ENCODE measurements at regions not wholly inside any gene's neighbourhood (a gene's known extent, or its start where the extent isn't known, plus 50 kb on each side); places are given as distances from the start of the nearest gene placed in this dataset.

- 6% methylated on average over 6 of the region's 6 CpGs for WGBS (ENCODE audit: low lambda C conversion rate)
- no TSS peak for BruUV-seq (replicated peaks)
- Histone ChIP-seq H3K4me2 (ENCODE audit: low read depth, low read length) (no peak overlapping the region), H4K20me1 (ENCODE audit: insufficient read depth, low read length) (no peaks in the 10 kb centered on the region), H3K79me2 (ENCODE audit: insufficient read depth, low read length) (no peaks in the 10 kb centered on the region), H3K9ac (ENCODE audit: insufficient read depth, low read depth, low read length) (no peak overlapping the region), H3K36me3 (replicated peaks in 1 of 2; ENCODE audit: control insufficient read depth in 1 of 2, insufficient read depth in 2 of 2, low read length in 2 of 2) (no peaks in the 10 kb centered on the region), H3K27ac (ENCODE audit: extremely low read length, insufficient read depth, low read length) (no peak overlapping the region), H2AFZ (ENCODE audit: low read length) (no peak overlapping the region), H3K4me1 (ENCODE audit: insufficient read depth, low read length) (no peaks in the 10 kb centered on the region), H3K4me3 (replicated peaks in 1 of 3; ENCODE audit: insufficient read depth in 1 of 3, low read depth in 2 of 3, low read length in 3 of 3) (no peak overlapping the region), H3K9me3 (ENCODE audit: low read length) (peaks cover 95% of the 10 kb centered on the region), H3K27me3 (ENCODE audit: control insufficient read depth in 1 of 2, insufficient read depth in 2 of 2, low read length in 2 of 2) (no peaks in the 10 kb centered on the region)
- ChIA-PET POLR2A (no interaction called here), CTCF (ENCODE audit: low intra/inter-chr PET ratio, low total read pairs) (no interaction called here)
- TF ChIP-seq U2AF2 (IDR thresholded peaks at IDR 0.05; ENCODE audit: low read depth, low read length) = no peak
- no peak for TF ChIP-seq SMYD3 (CRISPR knock-in tag; IDR thresholded peaks at IDR 0.05)
- no peak for TF ChIP-seq ATF5 (CRISPR knock-in tag; IDR thresholded peaks at IDR 0.05; ENCODE audit: low read depth)
- no peak for TF ChIP-seq KAT7 (CRISPR knock-in tag; IDR thresholded peaks at IDR 0.05; ENCODE audit: borderline replicate concordance)
- no peak for TF ChIP-seq ZSCAN5A (CRISPR knock-in tag; IDR thresholded peaks at IDR 0.05; ENCODE audit: borderline replicate concordance)
- in situ Hi-C loops (cut with HindIII; ENCODE audit: extremely low pct_ligation_motif_present, low pct_unique_long_range_greater_than_20kb) = no loop called here
- intact Hi-C loops (cut with micrococcal nuclease; ENCODE audit: unreplicated experiment) = no loop called here
- no peak for ATAC-seq
- no peak for FAIRE-seq
- no peak for DNase-seq (ENCODE audit: low spot score)
Observed at GRCh38 chr4:19379191-19379708, 872.5 kb upstream of the SLIT2 start.

- no peaks in the 10 kb centered on the region for H3K4me1 ChIP-seq (ENCODE audit: insufficient read depth, low read length)
- ATAC-seq = no peak
- no peak overlapping the region for H2AFZ ChIP-seq (ENCODE audit: low read length)
- peaks cover 89% of the 10 kb centered on the region for H3K9me3 ChIP-seq (ENCODE audit: low read length)
- no peak overlapping the region for H3K9ac ChIP-seq (ENCODE audit: insufficient read depth, low read depth, low read length)
- TF ChIP-seq YY1 (IDR thresholded peaks at IDR 0.05; ENCODE audit: insufficient read depth, insufficient replicate concordance, low read depth, low read length) (no peak), NFAT5 (CRISPR knock-in tag; IDR thresholded peaks at IDR 0.05) (no peak)
- TF ChIP-seq, protein P1, sequence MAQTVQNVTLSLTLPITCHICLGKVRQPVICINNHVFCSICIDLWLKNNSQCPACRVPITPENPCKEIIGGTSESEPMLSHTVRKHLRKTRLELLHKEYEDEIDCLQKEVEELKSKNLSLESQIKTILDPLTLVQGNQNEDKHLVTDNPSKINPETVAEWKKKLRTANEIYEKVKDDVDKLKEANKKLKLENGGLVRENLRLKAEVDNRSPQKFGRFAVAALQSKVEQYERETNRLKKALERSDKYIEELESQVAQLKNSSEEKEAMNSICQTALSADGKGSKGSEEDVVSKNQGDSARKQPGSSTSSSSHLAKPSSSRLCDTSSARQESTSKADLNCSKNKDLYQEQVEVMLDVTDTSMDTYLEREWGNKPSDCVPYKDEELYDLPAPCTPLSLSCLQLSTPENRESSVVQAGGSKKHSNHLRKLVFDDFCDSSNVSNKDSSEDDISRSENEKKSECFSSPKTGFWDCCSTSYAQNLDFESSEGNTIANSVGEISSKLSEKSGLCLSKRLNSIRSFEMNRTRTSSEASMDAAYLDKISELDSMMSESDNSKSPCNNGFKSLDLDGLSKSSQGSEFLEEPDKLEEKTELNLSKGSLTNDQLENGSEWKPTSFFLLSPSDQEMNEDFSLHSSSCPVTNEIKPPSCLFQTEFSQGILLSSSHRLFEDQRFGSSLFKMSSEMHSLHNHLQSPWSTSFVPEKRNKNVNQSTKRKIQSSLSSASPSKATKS (CRISPR knock-in tag; IDR thresholded peaks at IDR 0.05) = no peak
- no peak overlapping the region for H3K4me2 ChIP-seq (ENCODE audit: low read depth, low read length)
- H3K4me3 ChIP-seq (replicated peaks in 1 of 3; ENCODE audit: insufficient read depth in 1 of 3, low read depth in 2 of 3, low read length in 3 of 3) = no peak overlapping the region
- ChIA-PET POLR2A (no interaction called here), CTCF (ENCODE audit: low intra/inter-chr PET ratio, low total read pairs) (no interaction called here)
- no peak overlapping the region for H3K27ac ChIP-seq (ENCODE audit: extremely low read length, insufficient read depth, low read length)
- in situ Hi-C loops (cut with HindIII; ENCODE audit: extremely low pct_ligation_motif_present, low pct_unique_long_range_greater_than_20kb) (no loop called here), intact Hi-C loops (cut with micrococcal nuclease; ENCODE audit: unreplicated experiment) (no loop called here)
- no peaks in the 10 kb centered on the region for H3K27me3 ChIP-seq (ENCODE audit: control insufficient read depth in 1 of 2, insufficient read depth in 2 of 2, low read length in 2 of 2)
- whole genome bisulfite sequencing (ENCODE audit: low lambda C conversion rate) = 15% methylated on average over 2 of the region's 2 CpGs
- no TSS peak for BruUV-seq (replicated peaks)
- no peak for FAIRE-seq
- H4K20me1 ChIP-seq (ENCODE audit: insufficient read depth, low read length) = no peaks in the 10 kb centered on the region
- DNase-seq (ENCODE audit: low spot score) = no peak
- no peaks in the 10 kb centered on the region for H3K79me2 ChIP-seq (ENCODE audit: insufficient read depth, low read length)
- no peaks in the 10 kb centered on the region for H3K36me3 ChIP-seq (replicated peaks in 1 of 2; ENCODE audit: control insufficient read depth in 1 of 2, insufficient read depth in 2 of 2, low read length in 2 of 2)
Observed at GRCh38 chr4:19375931-19376330, 875.8 kb upstream of the SLIT2 start.

Data from HepG2 (cell line).